ENCODE measurements at regions not wholly inside any gene's neighbourhood (a gene's known extent, or its start where the extent isn't known, plus 50 kb on each side); places are given as distances from the start of the nearest gene placed in this dataset.

DNA sequence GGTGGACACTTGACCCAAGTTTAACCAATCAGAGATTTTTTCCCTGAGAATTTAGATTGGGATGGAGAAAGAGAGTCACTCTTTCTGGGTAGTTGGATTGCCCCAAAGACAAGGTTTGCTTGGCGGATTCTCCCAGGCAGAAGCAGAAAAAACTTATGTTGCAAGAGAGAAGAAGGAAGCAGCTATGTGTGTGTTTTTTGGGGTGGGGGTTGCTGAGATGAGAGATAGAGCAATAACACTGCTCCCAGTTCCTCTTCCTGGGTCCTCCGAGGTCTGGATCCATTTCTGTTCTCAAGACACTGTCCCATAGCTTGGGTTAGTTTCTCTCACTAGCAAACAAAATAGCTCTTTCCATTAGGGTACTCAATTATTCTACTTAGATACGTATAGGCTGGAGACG, 222.1 kb downstream of the STIM2 start:
- no peak for TF ChIP-seq EZH2 (IDR thresholded peaks at IDR 0.05; ENCODE audit: low read depth)
- TF ChIP-seq, protein P1, sequence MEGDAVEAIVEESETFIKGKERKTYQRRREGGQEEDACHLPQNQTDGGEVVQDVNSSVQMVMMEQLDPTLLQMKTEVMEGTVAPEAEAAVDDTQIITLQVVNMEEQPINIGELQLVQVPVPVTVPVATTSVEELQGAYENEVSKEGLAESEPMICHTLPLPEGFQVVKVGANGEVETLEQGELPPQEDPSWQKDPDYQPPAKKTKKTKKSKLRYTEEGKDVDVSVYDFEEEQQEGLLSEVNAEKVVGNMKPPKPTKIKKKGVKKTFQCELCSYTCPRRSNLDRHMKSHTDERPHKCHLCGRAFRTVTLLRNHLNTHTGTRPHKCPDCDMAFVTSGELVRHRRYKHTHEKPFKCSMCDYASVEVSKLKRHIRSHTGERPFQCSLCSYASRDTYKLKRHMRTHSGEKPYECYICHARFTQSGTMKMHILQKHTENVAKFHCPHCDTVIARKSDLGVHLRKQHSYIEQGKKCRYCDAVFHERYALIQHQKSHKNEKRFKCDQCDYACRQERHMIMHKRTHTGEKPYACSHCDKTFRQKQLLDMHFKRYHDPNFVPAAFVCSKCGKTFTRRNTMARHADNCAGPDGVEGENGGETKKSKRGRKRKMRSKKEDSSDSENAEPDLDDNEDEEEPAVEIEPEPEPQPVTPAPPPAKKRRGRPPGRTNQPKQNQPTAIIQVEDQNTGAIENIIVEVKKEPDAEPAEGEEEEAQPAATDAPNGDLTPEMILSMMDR (conservative IDR thresholded peaks at IDR 0.05), result no peak
